Muscle of leg (tissue), 3 donors: ENCODE measurements at regions not wholly inside any gene's neighbourhood (a gene's known extent, or its start where the extent isn't known, plus 50 kb on each side); places are given as distances from the start of the nearest gene placed in this dataset.
A peak's percentile ranks its signal among the peaks of the same experiment; 100 is the strongest.

ENCODE experiments used
- DNase-seq: peaks from one replicate; pipeline ENCODE4 v3.0.0; 2013
- H3K27ac ChIP-seq: one replicate; pipeline ENCODE4 v1.5.1; 2013; ENCODE audit warnings: mild to moderate bottlenecking, low read length, control low read depth
- H3K27me3 ChIP-seq: one replicate; pipeline ENCODE4 v1.6.1; 2013; ENCODE audit warnings: low read length; ENCODE audit not compliant: control insufficient read depth, insufficient read depth
- H3K36me3 ChIP-seq: one replicate; pipeline ENCODE4 v1.6.1; 2013; ENCODE audit warnings: low read length; ENCODE audit not compliant: control insufficient read depth, insufficient read depth
- H3K4me1 ChIP-seq: one replicate; pipeline ENCODE4 v1.6.1; 2013; ENCODE audit warnings: low read length; ENCODE audit not compliant: control insufficient read depth, insufficient read depth
- H3K4me3 ChIP-seq: one replicate; pipeline ENCODE4 v1.5.1; 2013; ENCODE audit warnings: low read length, control low read depth
- H3K9me3 ChIP-seq: replicated peaks from 2 replicates; pipeline ENCODE4 v1.6.1; 2013; ENCODE audit warnings: low read depth, low read length; ENCODE audit not compliant: control insufficient read depth
- WGBS: methylation state at CpG from one replicate; pipeline ENCODE4 v1.1.5; 2013; ENCODE audit warnings: missing lambda C conversion rate; ENCODE audit not compliant: insufficient coverage; 5-methylcytosine and 5-hydroxymethylcytosine counted together

GRCh38 chr3:147002721-147003120, 397.6 kb upstream of the PLSCR5 start:
- DNase-seq, result no peak

GRCh38 chr3:147000274-147000673, 395.1 kb upstream of the PLSCR5 start:
- DNase-seq, result no peak
- Histone ChIP-seq H3K4me3 (no peak overlapping the region), H3K27me3 (no peaks in the 10 kb centered on the region), H3K27ac (no peak overlapping the region), H3K4me1 (no peaks in the 10 kb centered on the region), H3K9me3 (no peaks in the 10 kb centered on the region), H3K36me3 (no peaks in the 10 kb centered on the region)
- WGBS, result no CpG with 5 or more reads among the region's 2 CpGs

More at GRCh38 chr3:147002721-147003120, 397.6 kb upstream of the PLSCR5 start:
- H3K27me3 ChIP-seq, result no peaks in the 10 kb centered on the region
- no peak overlapping the region for H3K27ac ChIP-seq
- H3K36me3 ChIP-seq, result no peaks in the 10 kb centered on the region
- no peaks in the 10 kb centered on the region for H3K9me3 ChIP-seq
- no CpG with 5 or more reads among the region's 2 CpGs for WGBS
- H3K4me1 ChIP-seq, result no peaks in the 10 kb centered on the region
- H3K4me3 ChIP-seq, result no peak overlapping the region

GRCh38 chr3:146991907-146992306, 386.8 kb upstream of the PLSCR5 start:
- WGBS, result no CpG with 5 or more reads among the region's 1 CpG
- DNase-seq, result no peak
- H3K4me1 ChIP-seq, result no peaks in the 10 kb centered on the region

GRCh38 chr3:146975476-146975875, 370.3 kb upstream of the PLSCR5 start:
- no peaks in the 10 kb centered on the region for H3K4me1 ChIP-seq
- no CpG with 5 or more reads among the region's 2 CpGs for WGBS
- no peak overlapping the region for H3K27ac ChIP-seq
- no peaks in the 10 kb centered on the region for H3K9me3 ChIP-seq
- H3K4me3 ChIP-seq, result no peak overlapping the region
- DNase-seq, result peak; percentile 2
- H3K27me3 ChIP-seq, result no peaks in the 10 kb centered on the region
- no peaks in the 10 kb centered on the region for H3K36me3 ChIP-seq

More at GRCh38 chr3:146991907-146992306, 386.8 kb upstream of the PLSCR5 start:
- H3K4me3 ChIP-seq, result no peak overlapping the region
- no peaks in the 10 kb centered on the region for H3K36me3 ChIP-seq
- H3K27me3 ChIP-seq, result no peaks in the 10 kb centered on the region
- H3K27ac ChIP-seq, result no peak overlapping the region
- no peaks in the 10 kb centered on the region for H3K9me3 ChIP-seq

- no peaks in the 10 kb centered on the region for H3K4me1 ChIP-seq
- whole genome bisulfite sequencing, result no CpG with 5 or more reads among the region's 1 CpG
Observed at GRCh38 chr3:146975032-146975431, 369.9 kb upstream of the PLSCR5 start.

GRCh38 chr3:146974001-146974400, 368.9 kb upstream of the PLSCR5 start:
- Histone ChIP-seq H3K27me3 (no peaks in the 10 kb centered on the region), H3K4me1 (no peaks in the 10 kb centered on the region), H3K4me3 (no peak overlapping the region), H3K9me3 (no peaks in the 10 kb centered on the region), H3K36me3 (no peaks in the 10 kb centered on the region), H3K27ac (no peak overlapping the region)
- whole genome bisulfite sequencing, result no CpG with 5 or more reads among the region's 4 CpGs
- DNase-seq, result peak; percentile 11

More at GRCh38 chr3:146975032-146975431, 369.9 kb upstream of the PLSCR5 start:
- Histone ChIP-seq H3K4me3 (no peak overlapping the region), H3K9me3 (no peaks in the 10 kb centered on the region), H3K36me3 (no peaks in the 10 kb centered on the region), H3K27me3 (no peaks in the 10 kb centered on the region), H3K27ac (no peak overlapping the region)
- no peak for DNase-seq

- H3K27me3 ChIP-seq, result no peaks in the 10 kb centered on the region
Observed at GRCh38 chr3:146972726-146973125, 367.6 kb upstream of the PLSCR5 start.

GRCh38 chr3:146970236-146970635, 365.1 kb upstream of the PLSCR5 start:
- Histone ChIP-seq H3K4me3 (no peak overlapping the region), H3K9me3 (no peaks in the 10 kb centered on the region), H3K36me3 (no peaks in the 10 kb centered on the region), H3K27me3 (no peaks in the 10 kb centered on the region), H3K27ac (no peak overlapping the region), H3K4me1 (no peaks in the 10 kb centered on the region)
- DNase-seq, result no peak
- 82% methylated on average over 2 of the region's 2 CpGs for WGBS

More at GRCh38 chr3:146972726-146973125, 367.6 kb upstream of the PLSCR5 start:
- Histone ChIP-seq H3K36me3 (no peaks in the 10 kb centered on the region), H3K4me1 (no peaks in the 10 kb centered on the region), H3K4me3 (no peak overlapping the region), H3K27ac (no peak overlapping the region), H3K9me3 (no peaks in the 10 kb centered on the region)
- DNase-seq, result no peak
- WGBS, result no CpG with 5 or more reads among the region's 1 CpG

- no peaks in the 10 kb centered on the region for H3K36me3 ChIP-seq
- H3K4me3 ChIP-seq, result no peak overlapping the region
- H3K4me1 ChIP-seq, result no peaks in the 10 kb centered on the region
- no peak overlapping the region for H3K27ac ChIP-seq
- DNase-seq, result no peak
- no peaks in the 10 kb centered on the region for H3K9me3 ChIP-seq
- H3K27me3 ChIP-seq, result no peaks in the 10 kb centered on the region
Observed at GRCh38 chr3:146969356-146969755, 364.2 kb upstream of the PLSCR5 start.

- no peaks in the 10 kb centered on the region for H3K9me3 ChIP-seq
- DNase-seq, result peak; percentile 5
- H3K4me1 ChIP-seq, result no peaks in the 10 kb centered on the region
- H3K27ac ChIP-seq, result no peak overlapping the region
- WGBS, result no CpG with 5 or more reads among the region's 1 CpG
- H3K27me3 ChIP-seq, result no peaks in the 10 kb centered on the region
- H3K36me3 ChIP-seq, result no peaks in the 10 kb centered on the region
- no peak overlapping the region for H3K4me3 ChIP-seq
Observed at GRCh38 chr3:146968204-146968651, 363.1 kb upstream of the PLSCR5 start.

- no peaks in the 10 kb centered on the region for H3K36me3 ChIP-seq
Observed at GRCh38 chr3:146967783-146968182, 362.6 kb upstream of the PLSCR5 start.

More at GRCh38 chr3:146967783-146968182, 362.6 kb upstream of the PLSCR5 start:
- H3K4me3 ChIP-seq, result no peak overlapping the region
- no peaks in the 10 kb centered on the region for H3K9me3 ChIP-seq
- H3K27me3 ChIP-seq, result no peaks in the 10 kb centered on the region
- no peak overlapping the region for H3K27ac ChIP-seq
- no peak for DNase-seq
- H3K4me1 ChIP-seq, result no peaks in the 10 kb centered on the region
